GM23338 (cell line): ENCODE measurements at regions not wholly inside any gene's neighbourhood (a gene's known extent, or its start where the extent isn't known, plus 50 kb on each side); places are given as distances from the start of the nearest gene placed in this dataset.

Experiments used
- ATAC-seq: fragments of 200-7000 bp; cut with Tn5 transposase; 3 replicates; pipeline ENCODE4 v1.9.1; 2020
- DNase-seq: peaks from one replicate; pipeline ENCODE4 v3.0.0-alpha.2; 2015; ENCODE audit warnings: low spot score
- H2AFZ ChIP-seq: fragments of 200-600 bp; sonication (generic); 2 replicates; pipeline ENCODE4 v1.8.0; 2016; ENCODE audit warnings: antibody characterized with exemption, mild to moderate bottlenecking, moderate library complexity
- H3F3A ChIP-seq: fragments of 200-600 bp; sonication (generic); replicated peaks from 2 replicates; pipeline ENCODE4 v1.8.0; 2017; ENCODE audit warnings: antibody characterized with exemption, mixed run types, low read depth
- H3K27ac ChIP-seq: fragments of 200-600 bp; sonication (generic); 2 replicates; pipeline ENCODE4 v1.6.1; 2016; ENCODE audit warnings: low read depth
- H3K27me3 ChIP-seq: fragments of 200-600 bp; sonication (generic); 2 replicates; pipeline ENCODE4 v1.8.0; 2016; ENCODE audit warnings: mild to moderate bottlenecking, mixed run types, moderate library complexity; ENCODE audit not compliant: insufficient read depth
- H3K36me3 ChIP-seq: fragments of 200-600 bp; sonication (generic); 2 replicates; pipeline ENCODE4 v1.8.0; 2016; ENCODE audit warnings: mild to moderate bottlenecking; ENCODE audit not compliant: insufficient read depth
- H3K4me1 ChIP-seq: fragments of 200-600 bp; sonication (generic); 2 replicates; pipeline ENCODE4 v1.8.0; 2016; ENCODE audit warnings: mild to moderate bottlenecking, moderate library complexity; ENCODE audit not compliant: insufficient read depth
- H3K4me2 ChIP-seq: fragments of 200-600 bp; sonication (generic); 2 replicates; pipeline ENCODE4 v1.7.1; 2017; ENCODE audit warnings: mixed run types
- H3K4me3 ChIP-seq: fragments of 200-600 bp; sonication (generic); 2 replicates; pipeline ENCODE4 v1.6.1; 2016; ENCODE audit warnings: mixed run types
- H3K79me2 ChIP-seq: fragments of 200-600 bp; sonication (generic); replicated peaks from 2 replicates; pipeline ENCODE4 v1.8.0; 2017; ENCODE audit warnings: mild to moderate bottlenecking; ENCODE audit not compliant: insufficient read depth
- H3K9me2 ChIP-seq: fragments of 200-600 bp; sonication (generic); 2 replicates; pipeline ENCODE4 v1.8.0; 2017; ENCODE audit not compliant: insufficient read depth
- H4K20me1 ChIP-seq: fragments of 200-600 bp; sonication (generic); replicated peaks from 2 replicates; pipeline ENCODE4 v1.8.0; 2017; ENCODE audit warnings: mild to moderate bottlenecking; ENCODE audit not compliant: insufficient read depth
- H3K27ac Mint-ChIP-seq: 2 replicates; pipeline ENCODE4 v1.8.0; 2020; ENCODE audit warnings: inconsistent platforms, mild to moderate bottlenecking, moderate library complexity, mixed read lengths
- H3K27me3 Mint-ChIP-seq: 3 replicates; pipeline ENCODE4 v1.8.0; 2022; ENCODE audit warnings: low read depth, mild to moderate bottlenecking, moderate library complexity, mixed read lengths, inconsistent platforms; ENCODE audit not compliant: insufficient read depth, poor library complexity
- H3K36me3 Mint-ChIP-seq: 3 replicates; pipeline ENCODE4 v1.8.0; 2021; ENCODE audit warnings: low read depth, mild to moderate bottlenecking, inconsistent platforms, moderate library complexity, mixed read lengths
- H3K4me1 Mint-ChIP-seq: 3 replicates; pipeline ENCODE4 v1.8.0; 2020; ENCODE audit warnings: mild to moderate bottlenecking, inconsistent platforms, mixed read lengths
- H3K4me3 Mint-ChIP-seq: 3 replicates; pipeline ENCODE4 v1.8.0; 2021; ENCODE audit warnings: moderate library complexity, mild to moderate bottlenecking, inconsistent platforms, mixed read lengths
- H3K9me3 Mint-ChIP-seq: 3 replicates; pipeline ENCODE4 v1.8.0; 2020; ENCODE audit warnings: moderate library complexity, mild to moderate bottlenecking, inconsistent platforms, mixed read lengths
- CREB1 ChIP-seq: fragments of 250-450 bp; sonication (Bioruptor Pico); IDR thresholded peaks from 2 replicates; pipeline ENCODE4 v1.5.0; 2020; ENCODE audit warnings: low read depth, mild to moderate bottlenecking, moderate library complexity
- EZH2 ChIP-seq: fragments of 200-600 bp; sonication (generic); IDR thresholded peaks from one replicate; pipeline ENCODE4 v1.8.0; 2017; ENCODE audit warnings: antibody characterized with exemption, mild to moderate bottlenecking, low read depth; ENCODE audit not compliant: unreplicated experiment
- EZH2phosphoT487 ChIP-seq: fragments of 200-600 bp; sonication (generic); IDR thresholded peaks from one replicate; pipeline ENCODE4 v1.8.1; 2018; ENCODE audit warnings: antibody characterized with exemption; ENCODE audit not compliant: unreplicated experiment
- JUNB ChIP-seq: IDR thresholded peaks from one replicate; pipeline ENCODE4 v1.6.1; 2016; ENCODE audit warnings: antibody characterized with exemption; ENCODE audit not compliant: unreplicated experiment
- NANOG ChIP-seq: IDR thresholded peaks from 2 replicates; pipeline ENCODE4 v1.6.1; 2016; ENCODE audit warnings: antibody characterized with exemption, borderline replicate concordance
- POLR2AphosphoS5 ChIP-seq: IDR thresholded peaks from 2 replicates; pipeline ENCODE4 v1.6.1; 2016; ENCODE audit warnings: antibody characterized with exemption, low read depth
- STAT1 ChIP-seq: IDR thresholded peaks from one replicate; pipeline ENCODE4 v1.6.1; 2016; ENCODE audit warnings: antibody characterized with exemption; ENCODE audit not compliant: unreplicated experiment
- ZNF331 ChIP-seq: fragments of 250-450 bp; sonication (Bioruptor Pico); IDR thresholded peaks from 2 replicates; pipeline ENCODE4 v1.5.0; 2020; ENCODE audit warnings: low read depth, mild to moderate bottlenecking, moderate library complexity
- TF ChIP-seq, protein P1 (sequence below): IDR thresholded peaks from one replicate; pipeline ENCODE4 v1.6.1; 2018; ENCODE audit warnings: antibody characterized with exemption; ENCODE audit not compliant: unreplicated experiment
- TF ChIP-seq, protein P2 (sequence below): IDR thresholded peaks from 2 replicates; pipeline ENCODE4 v1.6.1; 2016; ENCODE audit warnings: antibody characterized with exemption

DNA sequence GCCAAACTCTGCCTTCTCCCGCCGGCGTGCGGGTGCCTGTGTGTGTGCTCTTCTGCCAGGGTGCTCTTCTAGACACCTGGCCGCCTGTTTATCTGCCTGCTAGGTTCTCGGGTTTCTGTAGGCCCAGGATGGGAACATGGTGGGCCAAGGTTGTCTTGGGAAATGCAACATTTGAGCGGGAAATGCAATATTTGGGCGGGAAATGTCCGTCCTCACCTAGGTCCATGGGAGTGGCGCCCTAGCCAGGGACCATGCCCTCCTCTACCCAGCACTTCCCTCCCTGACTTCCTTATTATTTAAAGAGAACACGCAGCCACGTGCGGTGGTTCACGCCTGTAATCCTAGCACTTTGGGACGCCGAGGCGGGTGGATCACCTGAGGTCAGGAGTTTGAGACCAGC lies 392.6 kb downstream of the FAT4 start:
- H2AFZ ChIP-seq, result no peak overlapping the region
- no peaks in the 10 kb centered on the region for H3K9me3 Mint-ChIP-seq
- H3K27ac Mint-ChIP-seq, result no peak overlapping the region
- H3K36me3 ChIP-seq, result no peaks in the 10 kb centered on the region
- no peak overlapping the region for H3K27ac ChIP-seq
- no peak overlapping the region for H3K4me3 ChIP-seq
- H3K36me3 Mint-ChIP-seq, result no peaks in the 10 kb centered on the region
- H3K4me2 ChIP-seq, result no peak overlapping the region
- peaks cover 19% of the 10 kb centered on the region; the same call in 1 of the 2 replicates for H3K4me1 ChIP-seq
- peaks cover 7% of the 10 kb centered on the region; the same call in 2 of the 3 replicates for H3K4me1 Mint-ChIP-seq
- no peaks in the 10 kb centered on the region for H3K27me3 ChIP-seq
- ATAC-seq, result no peak
- no peaks in the 10 kb centered on the region for H3K79me2 ChIP-seq
- H3K9me2 ChIP-seq, result no peaks in the 10 kb centered on the region
- no peak for TF ChIP-seq EZH2phosphoT487
- TF ChIP-seq, protein P1, sequence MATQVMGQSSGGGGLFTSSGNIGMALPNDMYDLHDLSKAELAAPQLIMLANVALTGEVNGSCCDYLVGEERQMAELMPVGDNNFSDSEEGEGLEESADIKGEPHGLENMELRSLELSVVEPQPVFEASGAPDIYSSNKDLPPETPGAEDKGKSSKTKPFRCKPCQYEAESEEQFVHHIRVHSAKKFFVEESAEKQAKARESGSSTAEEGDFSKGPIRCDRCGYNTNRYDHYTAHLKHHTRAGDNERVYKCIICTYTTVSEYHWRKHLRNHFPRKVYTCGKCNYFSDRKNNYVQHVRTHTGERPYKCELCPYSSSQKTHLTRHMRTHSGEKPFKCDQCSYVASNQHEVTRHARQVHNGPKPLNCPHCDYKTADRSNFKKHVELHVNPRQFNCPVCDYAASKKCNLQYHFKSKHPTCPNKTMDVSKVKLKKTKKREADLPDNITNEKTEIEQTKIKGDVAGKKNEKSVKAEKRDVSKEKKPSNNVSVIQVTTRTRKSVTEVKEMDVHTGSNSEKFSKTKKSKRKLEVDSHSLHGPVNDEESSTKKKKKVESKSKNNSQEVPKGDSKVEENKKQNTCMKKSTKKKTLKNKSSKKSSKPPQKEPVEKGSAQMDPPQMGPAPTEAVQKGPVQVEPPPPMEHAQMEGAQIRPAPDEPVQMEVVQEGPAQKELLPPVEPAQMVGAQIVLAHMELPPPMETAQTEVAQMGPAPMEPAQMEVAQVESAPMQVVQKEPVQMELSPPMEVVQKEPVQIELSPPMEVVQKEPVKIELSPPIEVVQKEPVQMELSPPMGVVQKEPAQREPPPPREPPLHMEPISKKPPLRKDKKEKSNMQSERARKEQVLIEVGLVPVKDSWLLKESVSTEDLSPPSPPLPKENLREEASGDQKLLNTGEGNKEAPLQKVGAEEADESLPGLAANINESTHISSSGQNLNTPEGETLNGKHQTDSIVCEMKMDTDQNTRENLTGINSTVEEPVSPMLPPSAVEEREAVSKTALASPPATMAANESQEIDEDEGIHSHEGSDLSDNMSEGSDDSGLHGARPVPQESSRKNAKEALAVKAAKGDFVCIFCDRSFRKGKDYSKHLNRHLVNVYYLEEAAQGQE, result no peak
- no peak for TF ChIP-seq POLR2AphosphoS5
- TF ChIP-seq STAT1, result no peak
- TF ChIP-seq ZNF331 (CRISPR knock-in tag), result no peak
- H4K20me1 ChIP-seq, result no peaks in the 10 kb centered on the region
- no peaks in the 10 kb centered on the region for H3K27me3 Mint-ChIP-seq
- DNase-seq, result no peak
- H3K4me3 Mint-ChIP-seq, result no peak overlapping the region
- no peaks in the 10 kb centered on the region for H3F3A ChIP-seq

DNA sequence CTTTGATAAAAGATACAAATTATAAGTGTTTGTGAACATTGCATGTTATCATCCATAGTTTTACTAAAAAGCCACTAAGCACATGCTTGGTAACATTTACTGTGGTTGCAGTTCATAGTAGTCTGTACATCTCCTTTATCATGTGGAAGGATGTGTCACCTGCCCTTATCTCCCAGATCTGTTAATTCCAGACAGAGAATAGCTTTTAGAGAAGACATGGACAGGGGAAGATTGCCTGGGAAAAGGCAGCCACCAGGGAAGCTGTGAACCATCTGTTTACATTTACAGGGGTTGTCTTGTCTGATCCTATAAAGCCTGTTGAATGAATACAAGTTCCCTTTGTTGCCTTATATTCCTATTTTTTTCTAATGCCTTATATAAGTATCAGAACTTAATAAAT lies 396.0 kb downstream of the FAT4 start:
- Histone ChIP-seq H3F3A (no peaks in the 10 kb centered on the region), H3K36me3 (no peaks in the 10 kb centered on the region), H2AFZ (no peak overlapping the region), H3K79me2 (no peaks in the 10 kb centered on the region), H4K20me1 (no peaks in the 10 kb centered on the region), H3K27me3 (no peaks in the 10 kb centered on the region), H3K4me2 (no peak overlapping the region), H3K27ac (no peak overlapping the region), H3K9me2 (peaks cover 8% of the 10 kb centered on the region; the same call in 1 of the 2 replicates), H3K4me3 (no peak overlapping the region), H3K4me1 (peaks cover 26% of the 10 kb centered on the region)
- no peak for DNase-seq
- H3K27ac Mint-ChIP-seq, result no peak overlapping the region
- H3K36me3 Mint-ChIP-seq, result no peaks in the 10 kb centered on the region
- peaks cover 20% of the 10 kb centered on the region for H3K4me1 Mint-ChIP-seq
- no peaks in the 10 kb centered on the region for H3K27me3 Mint-ChIP-seq
- no peak for ATAC-seq
- H3K4me3 Mint-ChIP-seq, result no peak overlapping the region
- H3K9me3 Mint-ChIP-seq, result no peaks in the 10 kb centered on the region; the same call in 2 of the 3 replicates
- TF ChIP-seq EZH2 (no peak), STAT1 (no peak), NANOG (no peak), EZH2phosphoT487 (no peak), POLR2AphosphoS5 (no peak), JUNB (no peak), CREB1 (CRISPR knock-in tag) (no peak)
- TF ChIP-seq, protein P2, sequence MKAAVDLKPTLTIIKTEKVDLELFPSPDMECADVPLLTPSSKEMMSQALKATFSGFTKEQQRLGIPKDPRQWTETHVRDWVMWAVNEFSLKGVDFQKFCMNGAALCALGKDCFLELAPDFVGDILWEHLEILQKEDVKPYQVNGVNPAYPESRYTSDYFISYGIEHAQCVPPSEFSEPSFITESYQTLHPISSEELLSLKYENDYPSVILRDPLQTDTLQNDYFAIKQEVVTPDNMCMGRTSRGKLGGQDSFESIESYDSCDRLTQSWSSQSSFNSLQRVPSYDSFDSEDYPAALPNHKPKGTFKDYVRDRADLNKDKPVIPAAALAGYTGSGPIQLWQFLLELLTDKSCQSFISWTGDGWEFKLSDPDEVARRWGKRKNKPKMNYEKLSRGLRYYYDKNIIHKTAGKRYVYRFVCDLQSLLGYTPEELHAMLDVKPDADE, result no peak
- TF ChIP-seq, protein P1, result no peak
